ENCODE measurements at regions not wholly inside any gene's neighbourhood (a gene's known extent, or its start where the extent isn't known, plus 50 kb on each side); places are given as distances from the start of the nearest gene placed in this dataset.
A peak's percentile ranks its signal among the peaks of the same experiment; 100 is the strongest.
"Not testable (repeated sequence)": the region's sequence is repeated elsewhere in the genome, so short reads cannot be mapped to it uniquely, and the experiment has no call there.

GRCh38 chr2:192536922-192537624 is 342.3 kb upstream of the TMEFF2 start:
- no peak for DNase-seq (ENCODE audit: low spot score in 2 of 2)
- H3K4me3 ChIP-seq (ENCODE audit: low read depth, poor library complexity, severe bottlenecking): no peak overlapping the region
- 25 to 37% methylated on average over 2 of the region's 2 CpGs for WGBS, 2 donors
- TF ChIP-seq CTCF (IDR thresholded peaks at IDR 0.05) (no peak), POLR2A (IDR thresholded peaks at IDR 0.05) (no peak)
- intact Hi-C loops (cut with DNase I; ENCODE audit: low total_unique reads): no loop called here

GRCh38 chr2:192535956-192536921 is 341.5 kb upstream of the TMEFF2 start:
- TF ChIP-seq CTCF (IDR thresholded peaks at IDR 0.05) (no peak), POLR2A (IDR thresholded peaks at IDR 0.05) (no peak)
- no peak overlapping the region for H3K4me3 ChIP-seq (ENCODE audit: low read depth, poor library complexity, severe bottlenecking)
- DNase-seq (ENCODE audit: low spot score in 2 of 2): no peak
- intact Hi-C loops (cut with DNase I; ENCODE audit: low total_unique reads): no loop called here
- WGBS, 2 donors: 41 to 48% methylated on average over 3 of the region's 3 CpGs

GRCh38 chr2:192534072-192534471 is 339.3 kb upstream of the TMEFF2 start:
- DNase-seq (ENCODE audit: low spot score in 2 of 2): no peak
- no peak for TF ChIP-seq CTCF (IDR thresholded peaks at IDR 0.05)
- no peak for TF ChIP-seq POLR2A (IDR thresholded peaks at IDR 0.05)
- no peak overlapping the region for H3K4me3 ChIP-seq (ENCODE audit: low read depth, poor library complexity, severe bottlenecking)
- intact Hi-C loops (cut with DNase I; ENCODE audit: low total_unique reads): no loop called here
- 75 to 78% methylated on average over 3 of the region's 3 CpGs for WGBS, 2 donors

GRCh38 chr2:192524642-192525251 is 330.0 kb upstream of the TMEFF2 start:
- WGBS, 2 donors: 85 to 88% methylated on average over 5 to 10 of the region's 10 CpGs
- intact Hi-C loops (cut with DNase I; ENCODE audit: low total_unique reads); H3K4me3 ChIP-seq (ENCODE audit: low read depth, poor library complexity, severe bottlenecking); DNase-seq (ENCODE audit: low spot score in 2 of 2): not testable (repeated sequence)

GRCh38 chr2:192524214-192524613 is 329.5 kb upstream of the TMEFF2 start:
- 55 to 71% methylated on average over 3 of the region's 3 CpGs for WGBS, 2 donors
- H3K4me3 ChIP-seq (ENCODE audit: low read depth, poor library complexity, severe bottlenecking); intact Hi-C loops (cut with DNase I; ENCODE audit: low total_unique reads): not testable (repeated sequence)
- peak in 1 of 2 donors; percentile 78 for DNase-seq (ENCODE audit: low spot score in 2 of 2)

GRCh38 chr2:192515937-192516336 is 321.2 kb upstream of the TMEFF2 start:
- intact Hi-C loops (cut with DNase I; ENCODE audit: low total_unique reads): no loop called here
- no peak overlapping the region for H3K4me3 ChIP-seq (ENCODE audit: low read depth, poor library complexity, severe bottlenecking)
- 86 to 88% methylated on average over 3 of the region's 3 CpGs for WGBS, 2 donors
- no peak for DNase-seq (ENCODE audit: low spot score in 2 of 2)
- TF ChIP-seq POLR2A (IDR thresholded peaks at IDR 0.05) (no peak), CTCF (IDR thresholded peaks at IDR 0.05) (no peak)

All from lower leg skin (tissue), 4 donors.